Heart left ventricle (tissue), 16 donors: ENCODE measurements at regions not wholly inside any gene's neighbourhood (a gene's known extent, or its start where the extent isn't known, plus 50 kb on each side); places are given as distances from the start of the nearest gene placed in this dataset.

ENCODE experiments used
- ATAC-seq, 4 donors: fragments of 200-7000 bp; cut with Tn5 transposase; one replicate each; pipeline ENCODE4 v1.9.1; 2020 to 2022; ENCODE audit warnings: moderate library complexity in 4 of 4, mild to moderate bottlenecking in 3 of 4, moderate number of reproducible peaks in 1 of 4
- DNase-seq, 5 donors: peaks; one replicate each; pipeline ENCODE4 v3.0.0-alpha.2; 2020
- H3K27ac ChIP-seq, 12 donors: fragments of 200-600 bp; sonication (generic) in 4 of 12; one replicate each; pipeline versions ENCODE4 v1.5.0 to v1.8.0; 2016 to 2022; ENCODE audit warnings: mild to moderate bottlenecking in 2 of 12
- H3K27me3 ChIP-seq, 9 donors: fragments of 200-600 bp; sonication (generic) in 2 of 9; one replicate each; pipeline versions ENCODE4 v1.5.1 to v1.8.0; 2016 to 2022; ENCODE audit warnings: mild to moderate bottlenecking in 3 of 9
- H3K36me3 ChIP-seq, 9 donors: fragments of 200-600 bp; sonication (generic) in 2 of 9; one replicate each; pipeline versions ENCODE4 v1.5.0 to v1.8.0; 2018 to 2022; ENCODE audit warnings: mild to moderate bottlenecking in 2 of 9
- H3K4me1 ChIP-seq, 12 donors: fragments of 200-600 bp; sonication (generic) in 4 of 12; one replicate each; pipeline versions ENCODE4 v1.5.0 to v1.8.0; 2016 to 2022; ENCODE audit warnings: mild to moderate bottlenecking in 3 of 12
- H3K4me3 ChIP-seq, 12 donors: fragments of 200-600 bp; sonication (generic) in 4 of 12; one replicate each; pipeline versions ENCODE4 v1.5.0 to v1.8.0; 2017 to 2022; ENCODE audit warnings: mild to moderate bottlenecking in 9 of 12, moderate library complexity in 4 of 12
- H3K9me3 ChIP-seq, 12 donors: fragments of 200-600 bp; sonication (generic) in 4 of 12; one replicate each; pipeline versions ENCODE4 v1.5.0 to v1.8.0; 2016 to 2022; ENCODE audit warnings: mild to moderate bottlenecking in 1 of 12
- CTCF ChIP-seq, 12 donors: fragments of 200-600 bp; sonication (generic) in 4 of 12; IDR thresholded peaks; one replicate each; pipeline versions ENCODE4 v1.5.0 to v1.8.0; 2018 to 2022; ENCODE audit warnings: antibody characterized with exemption in 12 of 12, mild to moderate bottlenecking in 5 of 12
- POLR2A ChIP-seq, 2 donors: fragments of 450-650 bp; IDR thresholded peaks; one replicate each; pipeline ENCODE4 v1.6.1; 2017; ENCODE audit warnings: antibody characterized with exemption in 2 of 2, mild to moderate bottlenecking in 2 of 2, moderate library complexity in 2 of 2
- WGBS, 4 donors: extraction: QIAGEN DNeasy Blood & Tissue Kit in 2 of 4; methylation state at CpG; one replicate each; pipeline versions ENCODE4 v1.1.5 to v1.1.7; 2013 to 2018; 5-methylcytosine and 5-hydroxymethylcytosine counted together
- intact Hi-C, 10 donors: fragments of 100-400 bp; cut with DNase I; formaldehyde crosslinking; loops; one replicate each; pipeline versions ENCODE4 v1.11.1 to v1.14.2; 2022
- donor health status: ischemic (EF 13 %, LVEDD 7.1; RV severe dilation, severe dysfunction).
- donor health status: healthy with polysubstance abuse.
- donor health status: DM: no; HTN: yes; CAD: no.
- donor health status: DM: no; HTN: no; CAD: no.
- donor health status: ischemic (EF 25% LVEDD 6.9; RV normal size, moderate dysfunction).
- donor health status: ischemic (EF 25% LVEDD 5.7; RV mildly dilated, moderate dysfunction).
- donor health status: healthy.
- donor health status: DM: yes; HTN: yes; CAD: no.
- donor health status: ischemic (EF 35%, LVEDD 5.7; RV mildly dilated, moderate dysfunction).
- donor health status: nonischemic (EF 11% LVEDD 7.7; RV severe dilation, severe dysfunction).
- donor health status: DM: yes; HTN: yes; CAD: no.
- donor health status: PGD.
- donor health status: ischemic (EF 29% LVEDD 5.4; RV normal size, mild dysfunction).
- donor health status: nonischemic (EF 23%, LVEDD 6.1; RV moderate dilation, normal function).

DNA sequence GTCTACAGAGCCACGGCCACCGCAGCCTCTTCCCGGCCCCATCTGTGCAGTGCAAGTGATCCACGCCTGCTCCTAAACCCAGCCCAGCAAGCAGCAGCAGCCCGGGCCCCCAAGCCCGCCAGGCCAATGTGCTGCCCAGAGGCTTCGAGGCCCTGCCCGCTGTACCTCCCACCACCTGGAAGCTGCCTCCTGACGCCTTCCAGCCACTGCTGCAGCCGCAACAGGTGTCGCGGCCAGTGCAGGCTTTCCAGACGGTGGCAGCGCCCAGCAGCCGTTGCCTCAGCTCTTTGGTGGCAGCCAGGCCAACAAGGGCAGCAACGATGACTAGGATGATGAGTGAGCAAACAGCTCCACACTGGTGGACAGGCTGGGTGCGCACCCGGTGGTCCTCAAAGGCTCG lies 50.2 kb upstream of the TPM4 start:
- no peak overlapping the region for H3K27ac ChIP-seq
- no peak overlapping the region for H3K4me3 ChIP-seq
- TF ChIP-seq POLR2A (IDR thresholded peaks at IDR 0.05) (no peak), CTCF (IDR thresholded peaks at IDR 0.05) (no peak)
- no peaks in the 10 kb centered on the region for H3K9me3 ChIP-seq
- H3K27me3 ChIP-seq, result no peaks in the 10 kb centered on the region
- ATAC-seq, result no peak
- 82 to 95% (median 87%) methylated on average over 7 to 19 of the region's 19 CpGs for WGBS, 4 donors
- intact Hi-C loops, result no loop called here
- no peaks in the 10 kb centered on the region for H3K4me1 ChIP-seq
- no peak for DNase-seq
- no peaks in the 10 kb centered on the region for H3K36me3 ChIP-seq
